ENCODE measurements at regions not wholly inside any gene's neighbourhood (a gene's known extent, or its start where the extent isn't known, plus 50 kb on each side); places are given as distances from the start of the nearest gene placed in this dataset.

DNA sequence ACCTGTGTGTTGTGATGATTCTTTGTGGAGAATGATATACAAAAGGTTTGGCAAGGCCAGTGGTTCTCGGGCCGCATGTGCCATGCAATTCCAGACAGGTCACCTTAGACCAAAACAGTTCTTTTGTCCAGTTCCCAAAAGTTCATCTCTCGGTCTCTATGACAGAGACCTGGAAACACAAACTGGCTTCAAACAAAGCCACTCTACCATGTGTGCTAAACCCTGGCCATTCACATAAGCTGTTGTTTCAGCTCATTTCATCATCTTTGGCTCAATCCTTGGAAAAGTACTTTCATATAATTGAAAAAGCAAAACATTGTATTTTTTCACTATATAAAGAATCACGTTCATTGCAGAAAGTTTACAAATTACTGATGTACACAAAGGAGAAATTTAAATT, 210.5 kb upstream of the SEMA6A start:
- Histone ChIP-seq H3K27me3 (ENCODE audit: control insufficient read depth, insufficient read depth, low read length) (no peaks in the 10 kb centered on the region), H3K36me3 (ENCODE audit: control insufficient read depth, insufficient read depth, low read length) (no peaks in the 10 kb centered on the region), H3K4me3 (ENCODE audit: low read depth, low read length) (no peak overlapping the region)
- TF ChIP-seq, protein P1, sequence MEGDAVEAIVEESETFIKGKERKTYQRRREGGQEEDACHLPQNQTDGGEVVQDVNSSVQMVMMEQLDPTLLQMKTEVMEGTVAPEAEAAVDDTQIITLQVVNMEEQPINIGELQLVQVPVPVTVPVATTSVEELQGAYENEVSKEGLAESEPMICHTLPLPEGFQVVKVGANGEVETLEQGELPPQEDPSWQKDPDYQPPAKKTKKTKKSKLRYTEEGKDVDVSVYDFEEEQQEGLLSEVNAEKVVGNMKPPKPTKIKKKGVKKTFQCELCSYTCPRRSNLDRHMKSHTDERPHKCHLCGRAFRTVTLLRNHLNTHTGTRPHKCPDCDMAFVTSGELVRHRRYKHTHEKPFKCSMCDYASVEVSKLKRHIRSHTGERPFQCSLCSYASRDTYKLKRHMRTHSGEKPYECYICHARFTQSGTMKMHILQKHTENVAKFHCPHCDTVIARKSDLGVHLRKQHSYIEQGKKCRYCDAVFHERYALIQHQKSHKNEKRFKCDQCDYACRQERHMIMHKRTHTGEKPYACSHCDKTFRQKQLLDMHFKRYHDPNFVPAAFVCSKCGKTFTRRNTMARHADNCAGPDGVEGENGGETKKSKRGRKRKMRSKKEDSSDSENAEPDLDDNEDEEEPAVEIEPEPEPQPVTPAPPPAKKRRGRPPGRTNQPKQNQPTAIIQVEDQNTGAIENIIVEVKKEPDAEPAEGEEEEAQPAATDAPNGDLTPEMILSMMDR (IDR thresholded peaks at IDR 0.05; ENCODE audit: insufficient read depth, low read length, poor library complexity, severe bottlenecking): no peak
- DNase-seq (ENCODE audit: low read depth): no peak

DNA sequence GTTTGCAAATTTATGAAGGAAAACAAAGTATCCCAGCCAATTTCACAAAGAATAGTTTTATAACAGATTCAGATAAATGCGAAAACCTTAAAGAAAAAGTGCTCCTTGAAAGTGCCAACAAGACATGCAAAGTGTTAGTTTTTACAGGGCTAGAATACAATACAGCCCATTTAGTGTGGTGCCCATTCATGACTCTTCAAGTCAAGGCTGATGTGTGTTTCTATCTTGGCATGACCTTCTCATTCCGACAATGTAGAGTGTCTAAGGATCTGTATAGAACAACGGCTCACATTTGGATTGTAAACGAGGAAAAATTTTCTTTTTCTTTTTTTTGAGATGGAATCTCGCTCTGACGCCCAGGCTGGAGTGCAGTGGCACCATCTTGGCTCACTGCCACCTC, 205.2 kb upstream of the SEMA6A start:
- Histone ChIP-seq H3K36me3 (ENCODE audit: control insufficient read depth, insufficient read depth, low read length) (no peaks in the 10 kb centered on the region), H3K27me3 (ENCODE audit: control insufficient read depth, insufficient read depth, low read length) (no peaks in the 10 kb centered on the region), H3K4me3 (ENCODE audit: low read depth, low read length) (no peak overlapping the region)
- TF ChIP-seq, protein P1 (IDR thresholded peaks at IDR 0.05; ENCODE audit: insufficient read depth, low read length, poor library complexity, severe bottlenecking): no peak
- no peak for DNase-seq (ENCODE audit: low read depth)

GRCh38 chr5:116778651-116779280, 204.1 kb upstream of the SEMA6A start:
- no peaks in the 10 kb centered on the region for H3K36me3 ChIP-seq (ENCODE audit: control insufficient read depth, insufficient read depth, low read length)
- H3K27me3 ChIP-seq (ENCODE audit: control insufficient read depth, insufficient read depth, low read length): no peaks in the 10 kb centered on the region
- DNase-seq (ENCODE audit: low read depth): no peak
- TF ChIP-seq, protein P1 (IDR thresholded peaks at IDR 0.05; ENCODE audit: insufficient read depth, low read length, poor library complexity, severe bottlenecking): no peak
- H3K4me3 ChIP-seq (ENCODE audit: low read depth, low read length): no peak overlapping the region

DNA sequence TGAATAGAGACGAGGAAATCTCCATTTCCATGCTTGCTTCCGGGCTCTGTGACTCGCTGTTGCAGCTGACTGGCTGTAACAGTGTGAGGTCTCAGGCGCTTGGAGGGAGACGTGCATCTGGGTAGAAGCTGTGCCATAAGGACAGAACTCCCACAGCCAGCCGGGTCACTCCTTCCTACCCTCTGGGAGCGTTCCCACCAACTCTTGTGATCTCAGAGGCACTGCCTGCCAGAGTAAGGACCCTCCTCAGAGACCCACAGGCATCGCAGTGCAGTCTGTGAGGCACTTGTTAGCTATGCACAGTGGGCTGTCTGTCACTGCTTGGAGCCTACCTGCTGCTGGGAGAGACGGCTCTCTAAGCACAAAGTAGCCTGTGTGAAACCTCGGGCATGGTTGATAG, 203.4 kb upstream of the SEMA6A start:
- Histone ChIP-seq H3K36me3 (ENCODE audit: control insufficient read depth, insufficient read depth, low read length) (no peaks in the 10 kb centered on the region), H3K4me3 (ENCODE audit: low read depth, low read length) (peak overlapping the region; percentile 5), H3K27me3 (ENCODE audit: control insufficient read depth, insufficient read depth, low read length) (no peaks in the 10 kb centered on the region)
- TF ChIP-seq, protein P1 (IDR thresholded peaks at IDR 0.05; ENCODE audit: insufficient read depth, low read length, poor library complexity, severe bottlenecking): no peak
- DNase-seq (ENCODE audit: low read depth): no peak

DNA sequence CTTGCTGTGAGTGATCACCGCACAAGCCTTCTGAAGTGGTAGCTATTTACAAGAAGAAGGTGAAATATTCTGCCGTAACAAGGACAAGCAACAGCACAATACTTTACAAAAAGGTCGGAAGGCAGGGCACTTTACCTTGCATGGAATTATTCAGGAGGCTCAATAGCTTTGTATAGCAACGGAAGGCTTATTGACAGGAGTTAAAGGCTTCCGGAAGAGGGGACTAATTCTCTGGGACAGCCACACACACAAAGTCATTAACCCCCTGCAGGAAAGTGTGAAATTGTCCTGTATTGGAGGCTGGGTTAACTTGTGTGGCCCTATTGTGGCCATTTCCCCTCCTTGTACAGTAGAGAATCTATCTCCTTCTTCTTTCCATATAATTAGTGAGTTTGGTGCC, 199.3 kb upstream of the SEMA6A start:
- Histone ChIP-seq H3K4me3 (ENCODE audit: low read depth, low read length) (no peak overlapping the region), H3K27me3 (ENCODE audit: control insufficient read depth, insufficient read depth, low read length) (no peaks in the 10 kb centered on the region), H3K36me3 (ENCODE audit: control insufficient read depth, insufficient read depth, low read length) (no peaks in the 10 kb centered on the region)
- DNase-seq (ENCODE audit: low read depth): no peak
- TF ChIP-seq, protein P1 (IDR thresholded peaks at IDR 0.05; ENCODE audit: insufficient read depth, low read length, poor library complexity, severe bottlenecking): no peak

GRCh38 chr5:116772806-116773205, 198.2 kb upstream of the SEMA6A start:
- Histone ChIP-seq H3K27me3 (ENCODE audit: control insufficient read depth, insufficient read depth, low read length) (no peaks in the 10 kb centered on the region), H3K36me3 (ENCODE audit: control insufficient read depth, insufficient read depth, low read length) (no peaks in the 10 kb centered on the region), H3K4me3 (ENCODE audit: low read depth, low read length) (no peak overlapping the region)
- TF ChIP-seq, protein P1 (IDR thresholded peaks at IDR 0.05; ENCODE audit: insufficient read depth, low read length, poor library complexity, severe bottlenecking): no peak
- DNase-seq (ENCODE audit: low read depth): no peak

Measured in kidney epithelial cell (primary cell).